ENCODE measurements at regions not wholly inside any gene's neighbourhood (a gene's known extent, or its start where the extent isn't known, plus 50 kb on each side); places are given as distances from the start of the nearest gene placed in this dataset.

- TF ChIP-seq CEBPB (IDR thresholded peaks at IDR 0.05; ENCODE audit: low read depth, low read length) (no peak), CTCF (conservative IDR thresholded peaks at IDR 0.05; ENCODE audit: low read depth, low read length) (no peak), CHD1 (IDR thresholded peaks at IDR 0.05; ENCODE audit: low read depth, low read length) (no peak), MAFK (IDR thresholded peaks at IDR 0.05; ENCODE audit: low read depth, low read length) (no peak), NFE2L2 (IDR thresholded peaks at IDR 0.05; ENCODE audit: low read depth, low read length) (no peak), POLR2A (IDR thresholded peaks at IDR 0.05; ENCODE audit: low read depth, low read length) (no peak), USF2 (IDR thresholded peaks at IDR 0.05; ENCODE audit: low read depth, low read length) (no peak), RAD21 (IDR thresholded peaks at IDR 0.05; ENCODE audit: low read length) (no peak), RFX5 (IDR thresholded peaks at IDR 0.05; ENCODE audit: low read depth, low read length) (no peak), BHLHE40 (IDR thresholded peaks at IDR 0.05; ENCODE audit: low read depth, low read length) (no peak), MXI1 (IDR thresholded peaks at IDR 0.05; ENCODE audit: borderline replicate concordance, low read depth, low read length) (no peak), RCOR1 (IDR thresholded peaks at IDR 0.05; ENCODE audit: insufficient replicate concordance, low read length) (no peak), MAZ (IDR thresholded peaks at IDR 0.05; ENCODE audit: borderline replicate concordance, low read depth, low read length) (no peak), ELK1 (IDR thresholded peaks at IDR 0.05; ENCODE audit: borderline replicate concordance, low read depth, low read length) (no peak)
Measured at GRCh38 chr21:15243406-15243805, 178.6 kb upstream of the NRIP1 start.

All from IMR-90 (cell line).